CD4-positive, alpha-beta T cell (primary cell): ENCODE measurements at regions not wholly inside any gene's neighbourhood (a gene's known extent, or its start where the extent isn't known, plus 50 kb on each side); places are given as distances from the start of the nearest gene placed in this dataset.

Source experiments
- ATAC-seq: fragments of 200-7000 bp; cut with Tn5 transposase; one replicate; pipeline ENCODE4 v1.10.0; 2022; ENCODE audit warnings: mild to moderate bottlenecking; ENCODE audit not compliant: poor library complexity
- CTCF ChIA-PET: fragments of 350-600 bp; sonication (Branson Sonifier 250); formaldehyde crosslinking; loops from one replicate; lab custom pipeline; 2021; ENCODE audit warnings: antibody characterized with exemption, inconsistent platforms; lab: Charles Lee
- POLR2A ChIA-PET: fragments of 350-600 bp; sonication (Branson Sonifier 250); formaldehyde crosslinking; loops from one replicate; lab custom pipeline; 2021; ENCODE audit warnings: antibody characterized with exemption, inconsistent platforms; lab: Charles Lee
- DNase-seq, 14 experiments: peaks; one replicate each; pipeline ENCODE4 v3.0.0-alpha.2; 2013 to 2020; ENCODE audit warnings: mixed read lengths in 2 of 14
- H3K27ac ChIP-seq, 2 donors: one replicate each; pipeline versions ENCODE4 v1.5.1 to v1.7.0; 2013; ENCODE audit warnings: low read length in 2 of 2, low read depth in 1 of 2, mild to moderate bottlenecking in 1 of 2
- H3K27me3 ChIP-seq, 2 experiments: 1 replicate in 1 of 2; 2 replicates in 1 of 2; pipeline versions ENCODE4 v1.6.1 to v1.7.0; 2013; ENCODE audit warnings: low read length in 2 of 2, control low read depth in 1 of 2, mild to moderate bottlenecking in 1 of 2, moderate library complexity in 1 of 2; ENCODE audit not compliant: insufficient read depth in 2 of 2, control insufficient read depth in 1 of 2
- H3K36me3 ChIP-seq: one replicate; pipeline ENCODE4 v1.6.1; 2013; ENCODE audit warnings: low read length, control low read depth; ENCODE audit not compliant: insufficient read depth
- H3K4me1 ChIP-seq: one replicate; pipeline ENCODE4 v1.6.1; 2013; ENCODE audit warnings: low read length, control low read depth; ENCODE audit not compliant: insufficient read depth
- H3K4me3 ChIP-seq: one replicate; pipeline ENCODE4 v1.5.1; 2013; ENCODE audit warnings: mild to moderate bottlenecking, low read length, moderate library complexity
- H3K9me3 ChIP-seq, 2 experiments: 1 replicate in 1 of 2; 2 replicates in 1 of 2; pipeline versions ENCODE4 v1.6.1 to v1.7.0; 2013; ENCODE audit warnings: low read length in 2 of 2, mild to moderate bottlenecking in 2 of 2, control low read depth in 1 of 2, moderate library complexity in 1 of 2; ENCODE audit not compliant: control insufficient read depth in 1 of 2, insufficient read depth in 1 of 2
- H3K27ac Mint-ChIP-seq: one replicate; pipeline ENCODE4 v1.8.0; 2020; ENCODE audit warnings: mixed read lengths
- H3K27me3 Mint-ChIP-seq: one replicate; pipeline ENCODE4 v1.8.0; 2021; ENCODE audit warnings: mixed read lengths
- H3K36me3 Mint-ChIP-seq: one replicate; pipeline ENCODE4 v1.8.0; 2021; ENCODE audit warnings: low read depth, mixed read lengths
- H3K4me1 Mint-ChIP-seq: one replicate; pipeline ENCODE4 v1.8.0; 2021; ENCODE audit warnings: low read depth, mixed read lengths
- H3K4me3 Mint-ChIP-seq: one replicate; pipeline ENCODE4 v1.8.0; 2020; ENCODE audit warnings: mild to moderate bottlenecking, mixed read lengths
- H3K9me3 Mint-ChIP-seq: one replicate; pipeline ENCODE4 v1.8.0; 2020; ENCODE audit warnings: mixed read lengths
- CTCF ChIP-seq: fragments of 200-600 bp; IDR thresholded peaks from one replicate; pipeline ENCODE4 v1.8.0; 2022; ENCODE audit warnings: antibody characterized with exemption, mild to moderate bottlenecking
- intact Hi-C, 2 experiments: fragments of 100-400 bp; cut with DNase I in 1 of 2; cut with micrococcal nuclease in 1 of 2; formaldehyde crosslinking; loops; one replicate each; pipeline versions ENCODE4 v1.15.1 to v1.9.0; 2023 to 2025; cut with DNase I, micrococcal nuclease

- Histone ChIP-seq H3K9me3 (no peaks in the 10 kb centered on the region), H3K4me1 (no peaks in the 10 kb centered on the region), H3K36me3 (no peaks in the 10 kb centered on the region), H3K27ac (no peak overlapping the region), H3K4me3 (no peak overlapping the region), H3K27me3 (no peaks in the 10 kb centered on the region)
- intact Hi-C loops: no loop called here
- H3K4me1 Mint-ChIP-seq: no peaks in the 10 kb centered on the region
- no peak for DNase-seq
- H3K27ac Mint-ChIP-seq: no peak overlapping the region
- H3K36me3 Mint-ChIP-seq: no peaks in the 10 kb centered on the region
- no peak for ATAC-seq
- no peak for TF ChIP-seq CTCF
- CTCF ChIA-PET: interaction anchor here (0.5 to 0.7 kb wide), 2 partner anchors 208 to 225 kb away, joined by 3 to 6 read pairs; no protein-coding TSS in a partner anchor
- no peaks in the 10 kb centered on the region for H3K9me3 Mint-ChIP-seq
- POLR2A ChIA-PET: interaction anchor here (0.6 kb wide), 1 partner anchor 12 kb away, joined by 4 read pairs; no protein-coding TSS in a partner anchor
- H3K4me3 Mint-ChIP-seq: no peak overlapping the region
- no peaks in the 10 kb centered on the region for H3K27me3 Mint-ChIP-seq
These were observed 137.3 kb downstream of the ZNF281 start for GRCh38 chr1:200272481-200273068.

GRCh38 chr1:200269256-200269655 is 140.6 kb downstream of the ZNF281 start:
- H3K9me3 ChIP-seq: no peaks in the 10 kb centered on the region
- no peak for TF ChIP-seq CTCF
- intact Hi-C loops: no loop called here
- Mint-ChIP-seq H3K27me3 (no peaks in the 10 kb centered on the region), H3K4me1 (no peaks in the 10 kb centered on the region), H3K4me3 (no peak overlapping the region), H3K36me3 (no peaks in the 10 kb centered on the region), H3K27ac (no peak overlapping the region), H3K9me3 (no peaks in the 10 kb centered on the region)
- no peak overlapping the region for H3K27ac ChIP-seq
- DNase-seq: no peak
- ATAC-seq: no peak
- no peaks in the 10 kb centered on the region for H3K36me3 ChIP-seq
- H3K27me3 ChIP-seq: no peaks in the 10 kb centered on the region
- POLR2A ChIA-PET: no interaction called here
- CTCF ChIA-PET: no interaction called here
- no peak overlapping the region for H3K4me3 ChIP-seq
- no peaks in the 10 kb centered on the region for H3K4me1 ChIP-seq

- no peaks in the 10 kb centered on the region for H3K4me1 Mint-ChIP-seq
- no peak overlapping the region for H3K27ac Mint-ChIP-seq
- H3K4me3 Mint-ChIP-seq: no peak overlapping the region
- DNase-seq: no peak
- Histone ChIP-seq H3K4me1 (no peaks in the 10 kb centered on the region), H3K9me3 (no peaks in the 10 kb centered on the region), H3K27ac (no peak overlapping the region), H3K27me3 (no peaks in the 10 kb centered on the region), H3K36me3 (no peaks in the 10 kb centered on the region), H3K4me3 (no peak overlapping the region)
- ChIA-PET CTCF (no interaction called here), POLR2A (interaction anchor here (0.6 kb wide), 1 partner anchor 88 kb away, joined by 3 read pairs; no protein-coding TSS in a partner anchor)
- no peak for ATAC-seq
- intact Hi-C loops: no loop called here
- no peaks in the 10 kb centered on the region for H3K36me3 Mint-ChIP-seq
- H3K9me3 Mint-ChIP-seq: no peaks in the 10 kb centered on the region
- no peak for TF ChIP-seq CTCF
- no peaks in the 10 kb centered on the region for H3K27me3 Mint-ChIP-seq
These were observed 141.9 kb downstream of the ZNF281 start for GRCh38 chr1:200267937-200268336.
